Hepatocyte (in vitro differentiated cells): ENCODE measurements at regions not wholly inside any gene's neighbourhood (a gene's known extent, or its start where the extent isn't known, plus 50 kb on each side); places are given as distances from the start of the nearest gene placed in this dataset.

ENCODE experiments used
- EZH2 ChIP-seq: fragments of 200-600 bp; sonication (generic); IDR thresholded peaks from 2 replicates; pipeline ENCODE4 v1.6.1; 2016; ENCODE audit warnings: antibody characterized with exemption, mild to moderate bottlenecking, borderline replicate concordance
- EZH2phosphoT487 ChIP-seq: fragments of 200-600 bp; sonication (generic); IDR thresholded peaks from one replicate; pipeline ENCODE4 v1.6.1; 2018; ENCODE audit warnings: antibody characterized with exemption, mild to moderate bottlenecking, low read depth, moderate library complexity; ENCODE audit not compliant: unreplicated experiment, severe bottlenecking
- TF ChIP-seq, protein P1 (sequence below): fragments of 200-600 bp; sonication (generic); IDR thresholded peaks from 2 replicates; pipeline ENCODE4 v1.5.1; 2016; ENCODE audit warnings: antibody characterized with exemption, mild to moderate bottlenecking; ENCODE audit not compliant: poor library complexity

DNA sequence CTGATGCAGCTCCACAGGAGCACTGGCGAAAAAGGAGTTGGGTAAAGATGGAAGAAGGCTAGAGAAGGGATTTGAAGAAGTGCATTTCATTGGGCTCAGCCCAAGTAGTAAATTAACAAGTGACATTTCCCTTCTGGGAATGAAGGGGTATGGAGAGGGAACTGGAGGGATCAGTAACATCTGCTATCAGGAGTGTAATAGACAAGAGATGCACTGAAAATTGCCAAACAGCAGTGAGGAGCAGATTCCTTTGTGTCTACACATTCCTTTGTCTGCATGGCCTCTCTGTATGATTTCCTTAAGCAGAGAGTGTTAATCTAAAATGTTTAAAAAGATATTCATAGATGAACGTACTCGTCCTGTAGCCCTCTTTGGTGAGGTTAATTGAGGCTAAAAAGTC is 148.2 kb upstream of the FERD3L start:
- TF ChIP-seq EZH2, result no peak
- TF ChIP-seq, protein P1, sequence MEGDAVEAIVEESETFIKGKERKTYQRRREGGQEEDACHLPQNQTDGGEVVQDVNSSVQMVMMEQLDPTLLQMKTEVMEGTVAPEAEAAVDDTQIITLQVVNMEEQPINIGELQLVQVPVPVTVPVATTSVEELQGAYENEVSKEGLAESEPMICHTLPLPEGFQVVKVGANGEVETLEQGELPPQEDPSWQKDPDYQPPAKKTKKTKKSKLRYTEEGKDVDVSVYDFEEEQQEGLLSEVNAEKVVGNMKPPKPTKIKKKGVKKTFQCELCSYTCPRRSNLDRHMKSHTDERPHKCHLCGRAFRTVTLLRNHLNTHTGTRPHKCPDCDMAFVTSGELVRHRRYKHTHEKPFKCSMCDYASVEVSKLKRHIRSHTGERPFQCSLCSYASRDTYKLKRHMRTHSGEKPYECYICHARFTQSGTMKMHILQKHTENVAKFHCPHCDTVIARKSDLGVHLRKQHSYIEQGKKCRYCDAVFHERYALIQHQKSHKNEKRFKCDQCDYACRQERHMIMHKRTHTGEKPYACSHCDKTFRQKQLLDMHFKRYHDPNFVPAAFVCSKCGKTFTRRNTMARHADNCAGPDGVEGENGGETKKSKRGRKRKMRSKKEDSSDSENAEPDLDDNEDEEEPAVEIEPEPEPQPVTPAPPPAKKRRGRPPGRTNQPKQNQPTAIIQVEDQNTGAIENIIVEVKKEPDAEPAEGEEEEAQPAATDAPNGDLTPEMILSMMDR, result no peak
- TF ChIP-seq EZH2phosphoT487, result no peak
